IMR-90 (cell line): ENCODE measurements at regions not wholly inside any gene's neighbourhood (a gene's known extent, or its start where the extent isn't known, plus 50 kb on each side); places are given as distances from the start of the nearest gene placed in this dataset.

ENCODE experiments used
- ATAC-seq: fragments of 200-7000 bp; cut with Tn5 transposase; 2 replicates; pipeline ENCODE4 v1.9.1; 2020; ENCODE audit warnings: low read depth, mild to moderate bottlenecking, moderate library complexity
- BruUV-seq: library from RNA; stranded (reverse); fragments of 400-500 nt; replicated peaks from 2 replicates; lab custom pipeline; 2021; lab: Mats Ljungman, UMichigan
- CTCF ChIA-PET: fragments of 300-600 bp; formaldehyde crosslinking; extraction: SDS; loops from one replicate; lab custom pipeline; 2021; ENCODE audit warnings: antibody characterized with exemption; lab: Yijun Ruan, JAX
- POLR2A ChIA-PET: fragments of 300-600 bp; sonication (Branson Sonifier 250); formaldehyde crosslinking; loops from one replicate; lab custom pipeline; 2022; ENCODE audit warnings: antibody characterized with exemption; ENCODE audit not compliant: unreplicated experiment; lab: Charles Lee
- DNase-seq: peaks from one replicate; pipeline ENCODE4 v3.0.0; 2013
- H2AFZ ChIP-seq: replicated peaks from 2 replicates; pipeline ENCODE3; 2013; ENCODE audit warnings: low read length, mild to moderate bottlenecking; ENCODE audit not compliant: poor library complexity
- H2AK5ac ChIP-seq: 2 replicates; pipeline ENCODE4 v1.6.1; 2013; ENCODE audit warnings: low read depth, low read length, inconsistent platforms
- H2AK9ac ChIP-seq: replicated peaks from 2 replicates; pipeline ENCODE3; 2013; ENCODE audit warnings: mild to moderate bottlenecking, low read depth, low read length, moderate library complexity; ENCODE audit not compliant: poor library complexity
- H2BK120ac ChIP-seq: 2 replicates; pipeline ENCODE4 v1.6.1; 2013; ENCODE audit warnings: low read depth, low read length, inconsistent platforms
- H2BK15ac ChIP-seq: 3 replicates; pipeline ENCODE4 v1.6.1; 2013; ENCODE audit warnings: low read depth, low read length, inconsistent platforms
- H2BK20ac ChIP-seq: 2 replicates; pipeline ENCODE4 v1.6.1; 2013; ENCODE audit warnings: low read depth, mild to moderate bottlenecking, inconsistent platforms, low read length, moderate library complexity
- H2BK5ac ChIP-seq: 2 replicates; pipeline ENCODE4 v1.6.1; 2013; ENCODE audit warnings: mild to moderate bottlenecking, low read depth, low read length, inconsistent platforms; ENCODE audit not compliant: poor library complexity, severe bottlenecking
- H3K14ac ChIP-seq: replicated peaks from 2 replicates; pipeline ENCODE4 v1.6.1; 2013; ENCODE audit warnings: low read depth, low read length, inconsistent platforms
- H3K18ac ChIP-seq: 2 replicates; pipeline ENCODE4 v1.6.1; 2013; ENCODE audit warnings: low read depth, low read length, control low read depth
- H3K23ac ChIP-seq: 2 replicates; pipeline ENCODE4 v1.6.1; 2013; ENCODE audit warnings: low read depth, low read length, inconsistent platforms
- H3K27ac ChIP-seq: 2 replicates; pipeline ENCODE4 v1.5.1; 2013; ENCODE audit warnings: mild to moderate bottlenecking, control low read depth, low read length; ENCODE audit not compliant: insufficient read depth
- H3K27me3 ChIP-seq: 2 replicates; pipeline ENCODE4 v1.6.1; 2013; ENCODE audit warnings: low read length; ENCODE audit not compliant: control insufficient read depth, insufficient read depth
- H3K36me3 ChIP-seq: 2 replicates; pipeline ENCODE4 v1.6.1; 2013; ENCODE audit warnings: low read length, mixed read lengths; ENCODE audit not compliant: control insufficient read depth, insufficient read depth
- H3K4ac ChIP-seq: 2 replicates; pipeline ENCODE4 v1.6.1; 2013; ENCODE audit warnings: low read depth, low read length, inconsistent platforms
- H3K4me1 ChIP-seq: 2 replicates; pipeline ENCODE4 v1.6.1; 2013; ENCODE audit warnings: low read length, mixed read lengths; ENCODE audit not compliant: control insufficient read depth, insufficient read depth
- H3K4me2 ChIP-seq: 2 replicates; pipeline ENCODE4 v1.6.1; 2013; ENCODE audit warnings: low read depth, mild to moderate bottlenecking, control low read depth, low read length, moderate library complexity
- H3K4me3 ChIP-seq: 2 replicates; pipeline ENCODE4 v1.5.1; 2013; ENCODE audit warnings: low read depth, mild to moderate bottlenecking, control low read depth, low read length, moderate library complexity; ENCODE audit not compliant: insufficient read depth
- H3K56ac ChIP-seq: 2 replicates; pipeline ENCODE4 v1.6.1; 2013; ENCODE audit warnings: low read length, inconsistent platforms; ENCODE audit not compliant: insufficient read depth; ENCODE audit errors: extremely low read depth
- H3K79me1 ChIP-seq, 2 experiments: 2 replicates each; pipeline ENCODE4 v1.6.1; 2013; ENCODE audit warnings: low read length in 2 of 2, inconsistent platforms in 1 of 2, low read depth in 1 of 2
- H3K9ac ChIP-seq: 2 replicates; pipeline ENCODE4 v1.6.1; 2013; ENCODE audit warnings: low read depth, low read length, control low read depth
- H3K9me1 ChIP-seq: 2 replicates; pipeline ENCODE4 v1.6.1; 2013; ENCODE audit warnings: low read length, inconsistent platforms; ENCODE audit not compliant: insufficient read depth
- H3K9me3 ChIP-seq: 2 replicates; pipeline ENCODE4 v1.6.1; 2013; ENCODE audit warnings: low read length; ENCODE audit not compliant: control insufficient read depth, insufficient read depth
- H4K20me1 ChIP-seq: 2 replicates; pipeline ENCODE4 v1.6.1; 2013; ENCODE audit warnings: low read length, inconsistent platforms; ENCODE audit not compliant: insufficient read depth
- H4K5ac ChIP-seq: 2 replicates; pipeline ENCODE4 v1.6.1; 2013; ENCODE audit warnings: mild to moderate bottlenecking, low read depth, low read length, control low read depth
- H4K8ac ChIP-seq, 2 experiments: 2 replicates each; pipeline ENCODE4 v1.6.1; 2013; ENCODE audit warnings: low read depth in 2 of 2, low read length in 2 of 2, control low read depth in 1 of 2, inconsistent platforms in 1 of 2
- H4K91ac ChIP-seq: 2 replicates; pipeline ENCODE4 v1.6.1; 2013; ENCODE audit warnings: low read depth, low read length, inconsistent platforms; ENCODE audit not compliant: insufficient read depth
- CEBPB ChIP-seq: IDR thresholded peaks from 2 replicates; pipeline ENCODE4 v1.6.1; 2012; ENCODE audit warnings: low read depth, low read length, improper control_type of control experiment
- POLR2A ChIP-seq: IDR thresholded peaks from 2 replicates; pipeline ENCODE4 v1.6.1; 2012; ENCODE audit warnings: mild to moderate bottlenecking, low read depth, low read length
- WGBS, 2 experiments: methylation state at CpG; one replicate each; pipeline versions ENCODE4 v1.1.5 to v1.1.7; 2013; ENCODE audit warnings: missing lambda C conversion rate in 2 of 2; ENCODE audit not compliant: insufficient read length in 1 of 2; ENCODE audit errors: extremely low coverage in 2 of 2; 5-methylcytosine and 5-hydroxymethylcytosine counted together
- dilution Hi-C: fragments of 300-500 bp; cut with HindIII; formaldehyde crosslinking; loops from one replicate; pipeline ENCODE4 v1.14.3; 2018; ENCODE audit warnings: low sequenced_read_pairs; ENCODE audit not compliant: unreplicated experiment
- in situ Hi-C: fragments of 300-500 bp; cut with MboI; formaldehyde crosslinking; loops from 3 replicates; pipeline ENCODE4 v1.14.3; 2019; ENCODE audit warnings: low sequenced_read_pairs, inconsistent platforms, mixed read lengths
- intact Hi-C: fragments of 100-400 bp; cut with micrococcal nuclease; formaldehyde crosslinking; loops from 2 replicates; pipeline ENCODE4 v1.10.0; 2022

DNA sequence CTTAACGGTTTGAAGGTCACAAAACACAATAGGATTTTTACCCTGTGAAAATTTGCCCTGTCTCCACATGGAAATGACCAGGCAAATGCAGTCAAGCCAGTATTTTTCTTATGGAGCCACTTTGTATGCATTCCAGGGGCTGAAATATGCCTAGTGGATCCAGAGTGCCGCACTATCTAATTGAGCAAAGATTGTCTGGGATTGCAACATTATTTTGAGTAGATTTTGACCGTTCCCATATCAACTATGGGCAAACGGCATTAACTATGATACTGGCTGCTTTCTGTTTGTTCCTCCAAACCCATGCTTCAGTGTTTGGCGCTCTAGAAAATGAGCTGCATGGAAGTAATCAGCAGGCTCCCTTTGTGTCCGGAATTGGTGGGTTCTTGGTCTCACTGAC lies 223.0 kb downstream of the BTG1 start:
- H2BK5ac ChIP-seq, result no peak overlapping the region
- dilution Hi-C loops, result no loop called here
- ChIA-PET POLR2A (no interaction called here), CTCF (no interaction called here)
- no peak overlapping the region for H4K8ac ChIP-seq
- no peaks in the 10 kb centered on the region for H3K9me3 ChIP-seq
- H2AK5ac ChIP-seq, result no peak overlapping the region
- H3K79me1 ChIP-seq, result no peaks in the 10 kb centered on the region
- no peak overlapping the region for H2BK120ac ChIP-seq
- H4K91ac ChIP-seq, result no peak overlapping the region
- no TSS peak for BruUV-seq
- H3K4ac ChIP-seq, result no peak overlapping the region
- no peak overlapping the region for H2AFZ ChIP-seq
- H3K4me1 ChIP-seq, result peaks cover 15% of the 10 kb centered on the region
- no peak overlapping the region for H3K14ac ChIP-seq
- H3K23ac ChIP-seq, result no peak overlapping the region
- no peak overlapping the region for H3K9ac ChIP-seq
- peak overlapping the region; percentile 80 for H3K18ac ChIP-seq
- H3K9me1 ChIP-seq, result no peaks in the 10 kb centered on the region; the same call in 1 of the 2 replicates
- no peak overlapping the region for H3K27ac ChIP-seq
- H4K20me1 ChIP-seq, result no peaks in the 10 kb centered on the region
- H4K5ac ChIP-seq, result no peak overlapping the region; the same call in 1 of the 2 replicates
- H3K56ac ChIP-seq, result no peak overlapping the region
- no peaks in the 10 kb centered on the region for H3K27me3 ChIP-seq
- H3K4me2 ChIP-seq, result no peak overlapping the region
- H2AK9ac ChIP-seq, result no peak overlapping the region
- 0 out of 2 replicates have a peak, but pooled peaks have one; percentile 16 for ATAC-seq
- intact Hi-C loops, result no loop called here
- H3K4me3 ChIP-seq, result no peak overlapping the region
- TF ChIP-seq CEBPB (peak; percentile 57; the same call in 1 of the 2 replicates), POLR2A (no peak)
- in situ Hi-C loops, result no loop called here
- no peaks in the 10 kb centered on the region for H3K36me3 ChIP-seq
- H2BK15ac ChIP-seq, result no peak overlapping the region
- peak; percentile 8 for DNase-seq
- no peak overlapping the region; the same call in 1 of the 2 replicates for H2BK20ac ChIP-seq
- WGBS, 2 experiments, result 77% methylated on average over 5 of the region's 6 CpGs; no CpG with 5 or more reads in 1 of the 2 experiments
